SK-N-SH treated with all-trans-retinoic acid at 6 μM for 48 hours (cell line): ENCODE measurements at regions not wholly inside any gene's neighbourhood (a gene's known extent, or its start where the extent isn't known, plus 50 kb on each side); places are given as distances from the start of the nearest gene placed in this dataset.

Experiments
- ATAC-seq: fragments of 200-7000 bp; cut with Tn5 transposase; 3 replicates; pipeline ENCODE4 v1.9.1; 2020; ENCODE audit warnings: mild to moderate bottlenecking, moderate library complexity
- ARNTL ChIP-seq: fragments of 450-650 bp; formaldehyde crosslinking; IDR thresholded peaks from 2 replicates; pipeline ENCODE4 v1.5.0; 2020; ENCODE audit warnings: low read depth, mild to moderate bottlenecking, moderate library complexity, borderline replicate concordance
- BACH2 ChIP-seq: fragments of 250-450 bp; sonication (Bioruptor Pico); IDR thresholded peaks from 2 replicates; pipeline ENCODE4 v1.9.0; 2021; ENCODE audit warnings: mild to moderate bottlenecking, borderline replicate concordance
- CREB5 ChIP-seq: fragments of 250-450 bp; sonication (Bioruptor Pico); IDR thresholded peaks from 2 replicates; pipeline ENCODE4 v1.5.1; 2020; ENCODE audit warnings: low read depth, mild to moderate bottlenecking, moderate library complexity
- CSDC2 ChIP-seq: fragments of 250-450 bp; sonication (Bioruptor Pico); IDR thresholded peaks from 2 replicates; pipeline ENCODE4 v1.5.0; 2020; ENCODE audit warnings: mild to moderate bottlenecking, moderate library complexity
- CSRNP3 ChIP-seq: fragments of 250-450 bp; sonication (Bioruptor Pico); IDR thresholded peaks from 2 replicates; pipeline ENCODE4 v1.5.1; 2021; ENCODE audit warnings: mild to moderate bottlenecking, moderate library complexity
- GLIS3 ChIP-seq: fragments of 250-450 bp; sonication (Bioruptor Pico); IDR thresholded peaks from 2 replicates; pipeline ENCODE4 v1.5.0; 2020; ENCODE audit warnings: mild to moderate bottlenecking, moderate library complexity
- ISL1 ChIP-seq: fragments of 250-450 bp; sonication (Bioruptor Pico); IDR thresholded peaks from 2 replicates; pipeline ENCODE4 v2.1.2; 2022; ENCODE audit warnings: mild to moderate bottlenecking, moderate library complexity
- OSR1 ChIP-seq: fragments of 250-450 bp; sonication (Bioruptor Pico); IDR thresholded peaks from 2 replicates; pipeline ENCODE4 v1.8.0; 2022; ENCODE audit warnings: moderate library complexity, mild to moderate bottlenecking, inconsistent platforms
- PATZ1 ChIP-seq: fragments of 250-450 bp; sonication (Bioruptor Pico); IDR thresholded peaks from 2 replicates; pipeline ENCODE4 v1.8.0; 2020; ENCODE audit warnings: mild to moderate bottlenecking, moderate library complexity, borderline replicate concordance
- POU6F1 ChIP-seq: fragments of 250-450 bp; sonication (Bioruptor Pico); IDR thresholded peaks from 2 replicates; pipeline ENCODE4 v1.8.0; 2021; ENCODE audit warnings: low read depth, mild to moderate bottlenecking, moderate library complexity, borderline replicate concordance
- PPARA ChIP-seq: fragments of 250-450 bp; sonication (Bioruptor Pico); IDR thresholded peaks from 2 replicates; pipeline ENCODE4 v1.5.0; 2020; ENCODE audit warnings: mild to moderate bottlenecking, borderline replicate concordance
- RARB ChIP-seq: fragments of 250-450 bp; sonication (Bioruptor Pico); IDR thresholded peaks from 2 replicates; pipeline ENCODE4 v1.8.0; 2021; ENCODE audit warnings: mild to moderate bottlenecking, moderate library complexity
- SNAI2 ChIP-seq: fragments of 250-450 bp; sonication (Bioruptor Pico); IDR thresholded peaks from 2 replicates; pipeline ENCODE4 v1.5.0; 2020; ENCODE audit warnings: mild to moderate bottlenecking, moderate library complexity
- TCF4 ChIP-seq: fragments of 250-450 bp; sonication (Bioruptor Pico); IDR thresholded peaks from 2 replicates; pipeline ENCODE4 v1.8.0; 2021; ENCODE audit warnings: mild to moderate bottlenecking, moderate library complexity, borderline replicate concordance
- TSHZ2 ChIP-seq: fragments of 250-450 bp; sonication (Bioruptor Pico); IDR thresholded peaks from 2 replicates; pipeline ENCODE4 v1.5.0; 2020; ENCODE audit warnings: mild to moderate bottlenecking, moderate library complexity
- ZC3H10 ChIP-seq: fragments of 250-450 bp; sonication (Bioruptor Pico); IDR thresholded peaks from 2 replicates; pipeline ENCODE4 v1.5.1; 2021; ENCODE audit warnings: mild to moderate bottlenecking, moderate library complexity
- ZFP3 ChIP-seq: fragments of 250-450 bp; sonication (Bioruptor Pico); IDR thresholded peaks from 2 replicates; pipeline ENCODE4 v1.5.0; 2020; ENCODE audit warnings: mild to moderate bottlenecking, moderate library complexity
- ZFP30 ChIP-seq: fragments of 450-650 bp; formaldehyde crosslinking; IDR thresholded peaks from 2 replicates; pipeline ENCODE4 v1.5.0; 2022; ENCODE audit warnings: mild to moderate bottlenecking, moderate library complexity
- ZNF565 ChIP-seq: fragments of 450-650 bp; formaldehyde crosslinking; conservative IDR thresholded peaks from 2 replicates; pipeline ENCODE4 v1.5.0; 2020; ENCODE audit warnings: low read depth, mild to moderate bottlenecking, moderate library complexity
- ZNF70 ChIP-seq: fragments of 450-650 bp; formaldehyde crosslinking; IDR thresholded peaks from 2 replicates; pipeline ENCODE4 v1.5.0; 2020; ENCODE audit warnings: mild to moderate bottlenecking, moderate library complexity
- ZNF8 ChIP-seq: fragments of 450-650 bp; formaldehyde crosslinking; IDR thresholded peaks from 2 replicates; pipeline ENCODE4 v1.5.0; 2020; ENCODE audit warnings: mild to moderate bottlenecking, moderate library complexity

- ATAC-seq = no peak
- TF ChIP-seq ZNF8 (CRISPR knock-in tag) = no peak
- no peak for TF ChIP-seq BACH2 (CRISPR knock-in tag)
- TF ChIP-seq PPARA = no peak
- no peak for TF ChIP-seq TSHZ2 (CRISPR knock-in tag)
- no peak for TF ChIP-seq ZC3H10 (CRISPR knock-in tag)
- TF ChIP-seq ZFP30 (CRISPR knock-in tag) = no peak
These were observed 385.3 kb upstream of the ATXN7L3B start for GRCh38 chr12:74152370-74152769.

- no peak for ATAC-seq
- TF ChIP-seq ARNTL = no peak
- TF ChIP-seq PPARA = no peak
- TF ChIP-seq ZFP3 (CRISPR knock-in tag) = no peak
- TF ChIP-seq ZFP30 (CRISPR knock-in tag) = no peak
- no peak for TF ChIP-seq GLIS3 (CRISPR knock-in tag)
- TF ChIP-seq ZNF70 (CRISPR knock-in tag) = no peak
- TF ChIP-seq SNAI2 (CRISPR knock-in tag) = no peak
- no peak for TF ChIP-seq PATZ1 (CRISPR knock-in tag)
- no peak for TF ChIP-seq CSDC2
- TF ChIP-seq CSRNP3 = no peak
- no peak for TF ChIP-seq POU6F1 (CRISPR knock-in tag)
- no peak for TF ChIP-seq ISL1 (CRISPR knock-in tag)
- TF ChIP-seq OSR1 (CRISPR knock-in tag) = no peak
- TF ChIP-seq TCF4 (CRISPR knock-in tag) = no peak
- TF ChIP-seq ZNF565 = no peak
- no peak for TF ChIP-seq TSHZ2 (CRISPR knock-in tag)
- TF ChIP-seq BACH2 (CRISPR knock-in tag) = no peak
- no peak for TF ChIP-seq CREB5 (CRISPR knock-in tag)
- TF ChIP-seq RARB (CRISPR knock-in tag) = no peak
These were observed 371.5 kb upstream of the ATXN7L3B start for GRCh38 chr12:74166096-74166495.
